ENCODE measurements at regions not wholly inside any gene's neighbourhood (a gene's known extent, or its start where the extent isn't known, plus 50 kb on each side); places are given as distances from the start of the nearest gene placed in this dataset.
"Not testable (repeated sequence)": the region's sequence is repeated elsewhere in the genome, so short reads cannot be mapped to it uniquely, and the experiment has no call there.

GRCh38 chr10:131839880-131840787, 60.7 kb upstream of the PPP2R2D start:
- H3K4me3 ChIP-seq; H4K20me1 ChIP-seq (ENCODE audit: insufficient read depth, poor library complexity, severe bottlenecking); H3K27ac ChIP-seq; H3K27me3 ChIP-seq; H3K9me3 ChIP-seq (ENCODE audit: low read depth); DNase-seq (ENCODE audit: low spot score); H3K79me2 ChIP-seq; H3K36me3 ChIP-seq (replicated peaks; ENCODE audit: insufficient read depth, low read depth); H3K4me1 ChIP-seq (ENCODE audit: insufficient read depth); H3K4me2 ChIP-seq; H3K9me2 ChIP-seq (replicated peaks; ENCODE audit: insufficient read depth); H2AFZ ChIP-seq: not testable (repeated sequence)
- peak; percentile 41 for TF ChIP-seq CTCF (IDR thresholded peaks at IDR 0.05; ENCODE audit: poor library complexity)
- 73% methylated on average over 15 of the region's 15 CpGs for WGBS (ENCODE audit: low lambda C conversion rate, missing lambda C conversion rate)

- Histone ChIP-seq H3K9me3 (ENCODE audit: low read depth) (no peaks in the 10 kb centered on the region), H3K79me2 (no peaks in the 10 kb centered on the region), H3K4me2 (no peak overlapping the region), H3K9me2 (replicated peaks; ENCODE audit: insufficient read depth) (no peaks in the 10 kb centered on the region), H3K27ac (no peak overlapping the region), H4K20me1 (ENCODE audit: insufficient read depth, poor library complexity, severe bottlenecking) (no peaks in the 10 kb centered on the region), H2AFZ (no peak overlapping the region), H3K27me3 (no peaks in the 10 kb centered on the region), H3K4me3 (no peak overlapping the region), H3K4me1 (ENCODE audit: insufficient read depth) (no peaks in the 10 kb centered on the region), H3K36me3 (replicated peaks; ENCODE audit: insufficient read depth, low read depth) (no peaks in the 10 kb centered on the region)
- no peak for DNase-seq (ENCODE audit: low spot score)
- WGBS (ENCODE audit: low lambda C conversion rate, missing lambda C conversion rate), result 100% methylated on average over 3 of the region's 3 CpGs
- TF ChIP-seq EZH2phosphoT487 (IDR thresholded peaks at IDR 0.05; ENCODE audit: low read depth, severe bottlenecking, unreplicated experiment), result no peak
- no peak for TF ChIP-seq CTCF (IDR thresholded peaks at IDR 0.05; ENCODE audit: poor library complexity)
- TF ChIP-seq EZH2 (IDR thresholded peaks at IDR 0.05; ENCODE audit: borderline replicate concordance), result no peak
These were observed 60.1 kb upstream of the PPP2R2D start for GRCh38 chr10:131840788-131841118.

- WGBS (ENCODE audit: low lambda C conversion rate, missing lambda C conversion rate), result 84% methylated on average over 19 of the region's 19 CpGs
- no peak overlapping the region for H2AFZ ChIP-seq
- no peaks in the 10 kb centered on the region for H3K27me3 ChIP-seq
- no peaks in the 10 kb centered on the region for H3K9me3 ChIP-seq (ENCODE audit: low read depth)
- H3K79me2 ChIP-seq, result no peaks in the 10 kb centered on the region
- H3K4me2 ChIP-seq, result no peak overlapping the region
- TF ChIP-seq EZH2phosphoT487 (IDR thresholded peaks at IDR 0.05; ENCODE audit: low read depth, severe bottlenecking, unreplicated experiment) (no peak), CTCF (IDR thresholded peaks at IDR 0.05; ENCODE audit: poor library complexity) (no peak), EZH2 (IDR thresholded peaks at IDR 0.05; ENCODE audit: borderline replicate concordance) (no peak)
- no peaks in the 10 kb centered on the region for H4K20me1 ChIP-seq (ENCODE audit: insufficient read depth, poor library complexity, severe bottlenecking)
- H3K27ac ChIP-seq, result no peak overlapping the region
- no peak overlapping the region for H3K4me3 ChIP-seq
- no peak for DNase-seq (ENCODE audit: low spot score)
- no peaks in the 10 kb centered on the region for H3K9me2 ChIP-seq (replicated peaks; ENCODE audit: insufficient read depth)
- no peaks in the 10 kb centered on the region for H3K4me1 ChIP-seq (ENCODE audit: insufficient read depth)
- no peaks in the 10 kb centered on the region for H3K36me3 ChIP-seq (replicated peaks; ENCODE audit: insufficient read depth, low read depth)
These were observed 59.6 kb upstream of the PPP2R2D start for GRCh38 chr10:131841131-131841660.
